ENCODE measurements at regions not wholly inside any gene's neighbourhood (a gene's known extent, or its start where the extent isn't known, plus 50 kb on each side); places are given as distances from the start of the nearest gene placed in this dataset.

GRCh38 chr4:137722910-137723309, 190.6 kb upstream of the PCDH18 start:
- ATAC-seq = no peak
- Mint-ChIP-seq H3K4me3 (no peak overlapping the region), H3K27me3 (no peaks in the 10 kb centered on the region), H3K9me3 (no peaks in the 10 kb centered on the region), H3K4me1 (ENCODE audit: low read depth) (no peaks in the 10 kb centered on the region), H3K36me3 (ENCODE audit: low read depth) (no peaks in the 10 kb centered on the region), H3K27ac (no peak overlapping the region)
- intact Hi-C loops (cut with micrococcal nuclease) = no loop called here
- POLR2A ChIA-PET = no interaction called here
- CTCF ChIA-PET = no interaction called here
- TF ChIP-seq CTCF (IDR thresholded peaks at IDR 0.05) = no peak
- no peak for DNase-seq

GRCh38 chr4:137711502-137711901, 179.2 kb upstream of the PCDH18 start:
- DNase-seq (no peak), ATAC-seq (no peak)
- no peak for TF ChIP-seq CTCF (IDR thresholded peaks at IDR 0.05)
- Mint-ChIP-seq H3K4me3 (no peak overlapping the region), H3K27me3 (no peaks in the 10 kb centered on the region), H3K27ac (no peak overlapping the region), H3K36me3 (ENCODE audit: low read depth) (no peaks in the 10 kb centered on the region), H3K9me3 (no peaks in the 10 kb centered on the region), H3K4me1 (ENCODE audit: low read depth) (no peaks in the 10 kb centered on the region)
- ChIA-PET CTCF (no interaction called here), POLR2A (no interaction called here)
- intact Hi-C loops (cut with micrococcal nuclease) = no loop called here

- intact Hi-C loops (cut with micrococcal nuclease) = no loop called here
- peaks cover 1% of the 10 kb centered on the region for H3K9me3 Mint-ChIP-seq
- TF ChIP-seq CTCF (IDR thresholded peaks at IDR 0.05) = no peak
- ChIA-PET POLR2A (no interaction called here), CTCF (no interaction called here)
- H3K4me1 Mint-ChIP-seq (ENCODE audit: low read depth) = no peaks in the 10 kb centered on the region
- DNase-seq (no peak), ATAC-seq (no peak)
- no peak overlapping the region for H3K4me3 Mint-ChIP-seq
- H3K36me3 Mint-ChIP-seq (ENCODE audit: low read depth) = no peaks in the 10 kb centered on the region
- no peak overlapping the region for H3K27ac Mint-ChIP-seq
- H3K27me3 Mint-ChIP-seq = no peaks in the 10 kb centered on the region
Observed at GRCh38 chr4:137707626-137708025, 175.3 kb upstream of the PCDH18 start.

- Mint-ChIP-seq H3K9me3 (peaks cover 1% of the 10 kb centered on the region), H3K27ac (no peak overlapping the region), H3K4me3 (no peak overlapping the region), H3K27me3 (no peaks in the 10 kb centered on the region), H3K36me3 (ENCODE audit: low read depth) (no peaks in the 10 kb centered on the region), H3K4me1 (ENCODE audit: low read depth) (no peaks in the 10 kb centered on the region)
- intact Hi-C loops (cut with micrococcal nuclease) = no loop called here
- TF ChIP-seq CTCF (IDR thresholded peaks at IDR 0.05) = no peak
- DNase-seq = no peak
- ATAC-seq = no peak
- CTCF ChIA-PET = no interaction called here
- POLR2A ChIA-PET = no interaction called here
Observed at GRCh38 chr4:137707102-137707620, 174.9 kb upstream of the PCDH18 start.

GRCh38 chr4:137705171-137705783, 173.0 kb upstream of the PCDH18 start:
- intact Hi-C loops (cut with micrococcal nuclease) = no loop called here
- Mint-ChIP-seq H3K4me1 (ENCODE audit: low read depth) (no peaks in the 10 kb centered on the region), H3K9me3 (peaks cover 1% of the 10 kb centered on the region), H3K36me3 (ENCODE audit: low read depth) (no peaks in the 10 kb centered on the region), H3K27ac (no peak overlapping the region), H3K4me3 (no peak overlapping the region), H3K27me3 (no peaks in the 10 kb centered on the region)
- ATAC-seq = no peak
- ChIA-PET CTCF (no interaction called here), POLR2A (no interaction called here)
- DNase-seq = no peak
- no peak for TF ChIP-seq CTCF (IDR thresholded peaks at IDR 0.05)

All from activated CD8-positive, alpha-beta T cell treated with anti-CD3 and anti-CD28 coated beads for 36 hours (primary cell).